Mucosa of gallbladder (tissue), 1 donor: ENCODE measurements at regions not wholly inside any gene's neighbourhood (a gene's known extent, or its start where the extent isn't known, plus 50 kb on each side); places are given as distances from the start of the nearest gene placed in this dataset.
"Not testable (repeated sequence)": the region's sequence is repeated elsewhere in the genome, so short reads cannot be mapped to it uniquely, and the experiment has no call there.

Experiments
- DNase-seq: peaks from one replicate; pipeline ENCODE4 v3.0.0-alpha.2; 2020; ENCODE audit warnings: low spot score
- donor health status: DM: no; HTN: no; CAD: no.

DNA sequence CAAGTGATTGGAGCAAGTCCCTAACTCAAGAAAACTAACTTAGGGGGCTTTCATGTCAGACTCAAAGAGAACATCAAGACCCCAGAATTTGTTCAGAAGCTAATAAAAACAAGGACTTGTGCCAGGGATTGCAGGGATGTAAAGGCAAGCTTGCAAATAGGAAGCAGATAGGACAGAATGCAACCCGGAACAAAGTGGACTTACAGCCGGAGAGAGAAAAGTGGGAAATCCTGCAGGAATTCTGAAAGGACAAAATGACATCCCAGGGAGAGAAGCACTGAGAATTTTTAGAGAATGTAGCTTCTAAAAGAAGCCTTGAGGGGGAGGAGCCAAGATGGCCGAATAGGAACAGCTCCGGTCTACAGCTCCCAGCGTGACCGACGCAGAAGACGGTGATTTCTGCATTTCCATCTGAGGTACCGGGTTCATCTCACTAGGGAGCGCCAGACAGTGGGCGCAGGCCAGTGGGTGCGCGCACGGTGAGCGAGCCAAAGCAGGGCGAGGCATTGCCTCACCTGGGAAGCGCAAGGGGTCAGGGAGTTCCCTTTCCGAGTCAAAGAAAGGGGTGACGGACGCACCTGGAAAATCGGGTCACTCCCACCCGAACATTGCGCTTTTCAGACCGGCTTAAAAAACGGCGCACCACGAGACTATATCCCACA lies 195.6 kb upstream of the G2E3 start:
- not testable (repeated sequence) for DNase-seq

DNA sequence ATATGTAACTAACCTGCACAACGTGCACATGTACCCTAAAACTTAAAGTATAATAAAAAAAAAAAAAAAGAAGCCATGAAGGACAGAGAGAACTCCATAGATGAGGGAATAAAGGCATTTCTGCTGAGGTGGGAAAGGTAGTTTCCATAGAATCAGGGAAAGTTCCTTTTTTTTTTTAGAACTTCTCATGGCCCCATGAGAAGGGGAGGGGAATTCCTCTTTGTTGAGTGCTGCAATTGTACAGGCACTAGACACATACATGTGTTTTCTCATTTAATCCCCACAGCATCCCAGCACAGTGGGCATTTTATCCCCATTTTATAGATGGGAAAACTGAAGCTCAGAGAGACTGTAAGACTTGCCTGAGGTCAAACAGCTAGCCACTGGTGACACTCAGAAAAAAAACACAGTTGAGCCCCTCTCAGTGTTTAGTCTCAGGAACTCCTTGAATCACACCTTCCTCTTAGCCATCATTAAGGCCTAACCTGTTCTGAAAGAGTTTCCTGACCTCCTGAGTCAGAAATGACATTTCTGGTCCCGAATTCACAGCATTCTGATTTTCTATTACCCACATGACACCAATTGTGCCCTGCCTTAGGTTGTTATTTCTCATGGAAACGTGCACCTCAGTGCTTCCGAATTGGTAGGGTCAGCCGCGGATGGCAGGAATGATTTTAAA lies 189.3 kb upstream of the G2E3 start:
- DNase-seq: no peak

DNA sequence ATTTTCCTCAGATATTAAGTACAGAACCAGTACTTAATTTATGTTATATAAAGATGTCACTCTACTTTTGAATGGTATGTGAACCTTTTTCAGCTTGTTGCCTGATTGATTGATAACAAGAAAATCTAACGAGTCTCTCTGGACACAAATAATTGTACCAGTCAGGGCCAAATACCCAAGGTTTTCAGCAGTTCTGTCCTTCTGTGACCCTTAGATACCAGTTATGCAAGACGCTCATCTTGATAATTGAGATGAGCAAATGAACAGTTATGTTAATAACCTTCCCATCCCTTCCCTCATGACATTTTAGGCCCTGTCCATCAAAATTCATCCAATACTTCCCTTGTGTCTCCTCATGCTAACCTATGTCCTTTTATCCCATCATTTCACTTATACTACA lies 185.9 kb upstream of the G2E3 start:
- DNase-seq: no peak

DNA sequence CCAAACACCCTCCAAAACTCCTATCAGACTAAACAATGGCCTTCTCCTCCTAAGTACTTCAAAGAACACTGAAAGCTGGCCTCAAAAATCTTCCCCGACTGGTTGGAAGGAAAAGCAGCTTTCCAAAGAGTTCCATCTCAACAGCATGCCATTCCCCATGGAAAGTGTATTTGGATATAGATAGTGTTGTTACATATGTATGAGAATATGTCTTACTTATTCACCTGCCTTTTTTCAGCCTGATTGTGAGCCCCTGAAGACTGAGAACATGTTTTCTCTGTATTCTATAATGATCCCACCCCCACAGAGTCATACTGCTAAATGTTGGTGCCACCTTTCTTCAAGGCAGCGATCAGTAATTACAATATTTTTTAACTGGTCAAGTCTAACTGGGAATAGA lies 185.4 kb upstream of the G2E3 start:
- no peak for DNase-seq

DNA sequence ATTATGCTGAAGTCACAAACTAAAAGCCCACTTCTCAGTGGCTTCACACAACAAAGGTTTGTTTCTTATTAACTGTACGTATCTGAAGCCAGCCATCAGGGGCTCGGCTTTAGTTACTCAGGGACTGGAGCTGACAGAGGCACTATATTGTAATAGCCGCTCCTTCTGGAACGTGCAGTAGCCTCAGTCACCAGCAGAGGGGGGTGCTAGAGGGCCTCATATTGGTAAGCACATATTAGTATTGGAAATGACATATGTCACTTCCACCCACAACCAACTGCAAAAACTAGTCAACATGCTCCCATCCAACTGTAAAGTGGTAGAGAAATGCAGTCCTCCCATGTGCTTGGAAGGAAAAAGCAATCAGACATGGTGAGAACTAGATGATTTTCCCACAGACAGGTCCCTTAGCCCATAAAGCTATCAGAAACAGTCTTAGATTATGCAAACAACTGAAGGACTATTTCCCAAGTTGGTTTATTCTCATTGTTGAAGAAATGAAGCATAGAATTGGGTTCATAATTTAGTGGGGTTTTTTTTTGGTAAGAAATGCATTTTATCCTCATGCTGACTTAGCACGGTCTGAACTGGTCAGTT lies 183.6 kb upstream of the G2E3 start:
- DNase-seq: peak; percentile 53

DNA sequence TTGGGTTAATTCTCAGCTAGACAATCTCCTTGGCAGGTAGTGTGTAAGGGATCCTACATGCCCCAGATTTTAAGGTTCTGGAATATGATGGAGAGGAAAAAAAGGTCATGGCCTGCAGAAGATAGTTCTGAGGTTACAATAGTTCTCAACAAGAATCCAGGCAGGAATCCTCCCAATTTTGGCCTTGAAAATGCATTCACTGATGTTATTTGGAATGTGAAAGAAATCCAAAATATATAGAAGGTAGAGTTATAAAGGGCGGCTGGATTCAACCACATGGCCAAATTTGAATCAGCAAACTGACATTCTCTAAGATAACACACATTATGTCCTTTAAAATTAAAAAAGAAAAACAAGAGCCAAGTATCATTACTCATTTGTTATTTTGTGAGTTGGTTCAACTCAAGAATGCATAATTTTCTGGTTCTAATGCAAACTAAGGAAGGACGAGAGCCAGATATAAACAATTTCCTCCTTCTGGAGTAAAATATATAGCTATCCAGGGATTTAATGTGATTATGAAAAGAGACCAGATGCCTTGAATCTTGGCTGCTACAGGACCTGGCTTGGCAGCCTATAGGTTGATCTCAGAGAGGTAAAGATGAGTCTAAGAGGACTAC lies 177.0 kb upstream of the G2E3 start:
- no peak for DNase-seq

DNA sequence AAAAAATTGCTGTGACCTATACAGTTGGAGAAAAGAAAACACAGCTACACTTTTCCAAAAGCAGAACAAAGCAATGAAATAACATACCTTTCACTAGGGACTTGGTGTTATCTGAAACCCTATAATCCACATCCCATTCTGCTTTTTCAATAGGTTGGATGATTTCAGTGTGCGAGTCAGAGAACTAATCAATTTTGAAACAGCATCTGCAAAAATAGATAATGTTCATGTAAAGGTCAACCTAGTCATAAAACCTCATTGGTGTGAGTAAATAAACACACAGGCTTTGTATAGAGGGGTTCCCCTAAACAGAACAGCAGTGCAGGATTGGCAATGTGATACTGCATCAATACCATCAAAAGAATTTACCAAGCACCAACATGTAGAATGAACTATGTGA lies 173.0 kb upstream of the G2E3 start:
- DNase-seq: no peak

DNA sequence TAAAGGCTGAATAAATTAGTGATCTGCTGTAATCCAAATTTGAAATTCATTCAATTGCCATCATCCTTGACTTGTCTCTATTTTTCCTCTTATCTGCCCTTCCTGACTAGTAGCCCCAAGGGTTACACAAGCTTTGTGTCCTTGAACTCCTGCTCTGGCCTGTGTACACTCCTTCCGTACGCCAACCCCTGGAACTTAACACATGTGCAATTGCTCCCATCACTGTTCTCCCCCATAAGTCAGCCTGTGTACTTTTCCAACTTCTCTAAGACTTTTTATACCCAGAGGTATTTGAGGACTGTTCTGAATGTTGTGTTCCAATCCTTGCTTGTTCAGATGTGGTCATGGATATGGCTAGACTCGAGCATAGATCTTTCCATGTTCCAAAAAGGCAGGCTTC lies 171.1 kb upstream of the G2E3 start:
- DNase-seq: no peak

DNA sequence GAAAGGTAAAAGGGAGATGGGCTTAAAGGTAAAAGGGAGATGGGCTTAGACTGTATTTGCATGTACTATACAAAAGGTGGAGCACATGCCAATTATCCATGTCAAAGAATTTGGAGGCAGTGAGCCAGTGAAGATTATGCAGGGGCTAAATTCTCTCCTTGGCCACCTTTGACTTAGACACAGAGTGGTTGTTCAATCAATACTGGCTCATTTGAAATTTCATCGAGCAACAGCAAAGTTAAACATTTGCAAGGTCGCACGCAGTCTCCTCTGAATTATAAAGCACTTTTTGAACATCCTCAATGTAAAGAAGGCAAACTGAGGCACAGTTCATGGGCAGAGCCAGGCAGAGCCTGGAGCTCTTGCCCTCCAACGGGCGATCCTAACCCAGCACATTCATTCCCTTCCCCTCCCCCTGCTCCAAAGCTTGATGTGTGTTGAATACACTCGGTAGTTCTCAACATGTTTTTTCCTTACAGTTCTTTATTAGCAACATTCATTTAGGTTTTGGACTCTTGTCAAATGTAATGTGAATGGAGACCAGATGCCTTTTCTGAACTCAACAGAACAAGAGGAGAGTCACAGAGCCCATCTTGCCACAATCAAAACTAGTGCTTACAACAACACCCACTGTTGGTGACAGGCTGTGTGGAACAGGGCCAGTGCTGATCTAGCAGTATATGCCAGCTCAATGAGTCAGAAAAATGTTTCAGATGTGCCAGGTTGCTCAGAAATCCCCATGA lies 169.7 kb upstream of the G2E3 start:
- peak; percentile 62 for DNase-seq

DNA sequence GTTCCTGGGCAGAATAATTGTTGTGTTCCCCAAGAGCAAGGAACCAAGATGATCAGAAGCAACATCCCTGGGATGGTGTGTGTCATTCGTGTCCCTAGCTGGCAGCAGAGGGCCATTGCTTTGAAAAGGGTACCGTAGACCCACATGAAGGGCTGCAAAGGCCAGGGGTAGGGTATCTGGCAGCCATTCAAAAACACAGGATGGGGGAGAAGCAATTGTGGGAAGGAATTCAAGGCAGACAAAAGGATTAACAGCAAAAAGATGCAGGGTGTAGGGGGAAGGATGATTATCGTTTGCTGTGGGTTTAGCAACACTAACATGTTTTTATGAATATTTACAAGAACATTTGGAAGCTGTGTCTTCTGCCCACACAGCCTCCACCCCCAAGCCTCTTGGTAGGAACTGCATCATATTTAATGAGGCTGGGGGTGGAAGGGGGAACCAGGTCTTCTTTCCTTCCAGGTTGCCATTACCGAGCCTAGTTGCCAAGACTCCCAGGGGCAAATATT lies 169.0 kb upstream of the G2E3 start:
- no peak for DNase-seq

DNA sequence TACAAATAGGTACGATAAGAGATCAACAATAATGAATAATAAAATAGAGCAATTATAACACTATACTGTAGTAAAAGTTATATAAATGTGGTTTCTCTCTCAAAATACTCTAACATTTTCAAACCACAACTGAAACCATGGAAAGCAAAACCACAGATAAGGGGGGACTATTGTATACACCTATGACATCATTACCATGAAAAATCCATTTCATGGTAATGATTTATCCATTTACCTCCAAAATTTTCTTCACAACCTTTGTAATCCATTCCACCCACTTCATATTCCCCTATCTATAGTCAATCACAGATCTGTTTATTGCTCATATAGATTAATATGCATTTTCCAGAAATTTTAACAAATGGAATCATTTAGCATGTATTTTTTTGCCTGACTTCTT lies 163.9 kb upstream of the G2E3 start:
- no peak for DNase-seq

DNA sequence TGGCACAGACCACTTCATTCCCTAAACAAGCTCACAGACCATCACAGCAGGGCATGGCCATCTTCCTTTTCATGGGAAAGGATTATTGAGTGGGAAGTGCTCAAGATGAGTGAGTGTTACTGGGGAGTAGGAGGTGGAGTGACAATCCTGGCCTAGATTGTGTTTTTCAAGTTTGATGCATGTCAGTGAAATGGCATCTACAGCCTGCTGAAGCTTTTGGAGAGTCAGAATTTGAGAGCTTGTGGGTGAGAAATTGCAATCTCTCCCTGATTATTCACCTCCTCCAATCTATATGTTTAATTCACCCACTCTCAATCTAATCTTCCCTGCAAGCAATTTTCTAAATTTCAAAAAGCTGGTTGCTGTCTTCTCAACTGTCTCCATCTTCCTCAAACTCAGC lies 156.1 kb upstream of the G2E3 start:
- DNase-seq: no peak

DNA sequence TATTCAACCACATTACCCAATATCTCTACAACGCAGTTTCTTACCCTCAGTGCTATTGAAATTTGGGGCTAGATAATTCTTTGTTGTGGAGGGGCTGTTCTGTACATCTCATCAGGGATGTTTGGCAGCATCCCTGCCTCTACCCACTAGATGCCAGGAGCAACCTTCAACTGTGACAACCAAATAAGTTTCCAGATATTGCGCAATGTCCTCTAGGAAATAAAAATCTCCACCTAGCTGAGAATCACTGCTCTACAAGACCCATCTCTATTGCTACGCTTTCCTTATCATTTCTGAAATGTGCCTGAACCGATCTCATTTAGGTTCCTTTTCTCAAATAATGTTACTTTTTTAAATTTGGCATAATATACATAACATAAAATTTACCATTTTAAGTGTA lies 155.2 kb upstream of the G2E3 start:
- DNase-seq: no peak

DNA sequence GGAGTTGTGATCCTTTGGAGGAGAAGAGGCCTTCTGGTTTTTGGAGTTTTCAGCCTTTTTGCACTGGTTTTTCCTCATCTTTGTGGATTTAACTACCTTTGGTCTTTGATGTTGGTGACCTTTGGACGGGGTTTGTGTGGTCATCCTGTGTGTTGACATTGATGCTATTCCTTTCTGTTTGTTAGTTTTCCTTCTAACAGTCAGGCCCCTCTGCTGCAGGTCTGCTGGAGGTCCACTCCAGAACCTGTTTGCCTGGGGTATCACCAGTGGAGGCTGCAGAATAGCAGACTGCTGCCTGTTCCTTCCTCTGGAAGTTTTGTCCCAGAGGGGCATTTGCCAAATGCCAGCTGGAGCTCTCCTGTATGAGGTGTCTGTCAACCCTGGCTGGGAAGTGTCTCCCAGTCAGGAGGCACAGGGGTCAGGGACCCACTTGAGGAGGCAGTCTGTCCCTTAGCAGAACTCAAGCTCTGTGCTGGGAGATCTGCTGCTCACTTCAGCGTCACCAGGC lies 149.4 kb upstream of the G2E3 start:
- DNase-seq: not testable (repeated sequence)

DNA sequence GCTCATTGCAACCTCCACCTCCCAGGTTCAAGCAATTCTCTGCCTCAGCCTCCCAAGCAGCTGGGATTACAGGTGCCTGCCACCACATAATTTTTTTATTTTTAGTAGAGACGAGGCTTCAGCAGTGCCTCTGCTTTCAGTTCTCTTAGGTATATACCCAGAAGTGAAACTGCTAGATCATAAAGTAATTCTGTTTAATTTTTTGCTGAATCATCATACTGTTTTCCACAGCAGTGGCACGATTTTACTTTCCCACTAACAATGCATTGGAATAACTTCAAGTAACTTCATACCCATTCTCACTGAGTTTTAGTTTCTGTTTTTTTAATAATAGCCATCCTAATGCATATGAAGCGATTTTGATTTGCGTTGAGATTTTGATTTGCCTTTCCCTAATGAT lies 148.0 kb upstream of the G2E3 start:
- no peak for DNase-seq

DNA sequence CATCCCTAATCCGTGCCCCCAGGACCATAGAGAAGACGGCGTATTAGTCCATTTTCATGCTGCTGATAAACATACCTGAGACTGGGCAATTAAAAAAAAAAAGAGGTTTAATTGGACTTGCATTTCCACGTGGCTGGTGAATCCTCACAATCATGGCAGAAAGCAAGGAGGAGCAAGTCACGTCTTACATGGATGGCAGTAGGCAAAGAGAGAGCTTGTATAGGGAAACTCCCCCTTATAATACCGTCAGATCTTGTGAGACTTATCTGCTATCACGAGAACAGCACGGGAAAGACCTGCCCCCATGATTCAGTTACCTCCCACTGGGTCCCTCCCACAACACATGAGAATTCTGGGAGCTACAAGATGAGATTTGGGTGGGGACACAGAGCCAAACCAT lies 145.8 kb upstream of the G2E3 start:
- not testable (repeated sequence) for DNase-seq

DNA sequence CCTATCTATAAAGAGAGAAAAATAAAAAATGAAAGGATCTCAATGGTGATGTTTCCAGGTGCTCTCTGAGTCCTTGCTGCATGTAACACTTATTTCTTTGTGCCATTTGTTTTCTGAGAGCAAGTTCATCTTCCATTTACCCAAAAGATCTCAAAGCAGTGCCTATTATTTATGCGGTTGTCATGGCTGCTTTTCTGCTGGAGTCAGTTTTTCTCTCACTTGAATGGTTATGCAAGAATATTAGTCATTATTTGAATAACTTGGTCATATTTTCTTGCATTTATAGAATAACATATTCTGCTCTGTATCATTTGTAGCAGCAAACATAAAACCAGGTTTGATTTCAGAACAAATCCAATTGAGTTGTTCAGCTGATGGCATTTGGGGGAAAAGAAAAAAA lies 141.8 kb upstream of the G2E3 start:
- DNase-seq: no peak

DNA sequence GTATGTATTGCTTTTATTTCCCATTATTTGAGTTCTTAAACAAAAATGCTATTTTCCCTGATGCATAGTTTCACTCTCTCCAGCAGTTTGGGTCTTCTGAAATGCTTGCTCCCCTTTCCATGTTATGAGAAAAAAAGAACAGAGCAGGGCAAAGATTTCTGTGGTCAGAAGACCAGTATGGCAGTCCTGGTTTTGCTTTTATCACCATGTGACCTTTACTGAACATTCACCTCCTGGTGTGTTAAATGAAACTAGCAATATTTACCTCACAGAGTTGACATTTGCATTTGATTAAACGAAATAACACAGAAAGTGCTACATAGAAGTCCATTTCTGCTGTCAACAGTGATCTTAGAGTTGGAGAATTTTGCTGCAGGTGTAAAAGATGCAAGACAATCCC lies 141.0 kb upstream of the G2E3 start:
- no peak for DNase-seq

DNA sequence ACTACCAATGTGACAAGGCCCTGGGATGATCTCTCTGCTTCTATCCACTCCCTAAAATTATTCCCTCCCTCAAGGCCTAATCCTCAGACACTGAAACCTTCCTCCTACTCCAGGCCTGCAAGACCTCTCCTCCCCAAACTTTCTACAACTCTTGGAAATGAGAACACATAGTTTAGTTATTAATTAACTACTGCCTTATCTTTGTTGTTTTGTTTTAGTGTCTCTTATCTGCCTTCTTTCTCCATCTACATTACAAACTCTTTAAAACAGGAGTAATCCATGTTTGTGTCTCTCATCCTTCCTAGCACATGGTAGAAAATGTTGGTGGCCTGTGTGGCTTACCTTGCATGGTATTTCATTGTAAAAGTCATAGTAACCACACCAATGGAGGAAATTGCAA lies 139.9 kb upstream of the G2E3 start:
- DNase-seq: no peak

DNA sequence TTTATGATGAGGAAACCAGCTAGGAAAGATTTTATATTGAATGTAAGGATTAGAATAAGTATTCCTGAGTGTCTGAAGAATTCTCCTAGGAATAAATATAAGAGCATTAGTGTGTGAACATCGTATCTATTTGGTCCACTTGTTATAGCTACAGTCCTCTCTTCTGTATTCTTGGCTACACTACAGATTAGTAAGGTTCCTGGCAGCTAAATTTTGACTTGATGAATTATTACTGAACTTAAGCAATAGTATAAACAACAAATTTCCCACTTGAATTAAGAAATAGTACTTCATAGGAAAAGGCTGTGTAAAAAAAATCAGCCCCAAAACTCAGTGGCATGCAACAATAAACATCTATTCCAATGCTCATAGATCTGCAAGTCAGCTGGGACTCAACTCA lies 138.4 kb upstream of the G2E3 start:
- DNase-seq: no peak

DNA sequence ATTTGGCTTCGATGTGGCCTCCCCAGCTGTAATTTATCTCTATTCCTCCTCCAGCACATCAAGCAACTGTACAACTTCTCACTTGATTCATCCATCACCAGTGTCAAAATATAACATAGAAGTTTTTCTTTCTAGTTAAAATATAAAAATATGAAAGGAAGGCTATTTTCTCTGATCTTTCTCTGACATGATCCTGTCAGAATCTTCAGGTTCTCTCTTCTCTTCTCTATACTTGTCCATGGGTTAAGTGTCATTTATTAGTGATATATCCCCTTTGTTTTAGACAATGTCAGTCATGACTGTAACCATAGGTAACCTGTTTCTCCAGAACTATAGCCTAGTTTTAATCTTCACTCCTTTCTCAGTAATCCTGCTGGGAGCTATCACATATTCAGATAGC lies 132.5 kb upstream of the G2E3 start:
- no peak for DNase-seq

DNA sequence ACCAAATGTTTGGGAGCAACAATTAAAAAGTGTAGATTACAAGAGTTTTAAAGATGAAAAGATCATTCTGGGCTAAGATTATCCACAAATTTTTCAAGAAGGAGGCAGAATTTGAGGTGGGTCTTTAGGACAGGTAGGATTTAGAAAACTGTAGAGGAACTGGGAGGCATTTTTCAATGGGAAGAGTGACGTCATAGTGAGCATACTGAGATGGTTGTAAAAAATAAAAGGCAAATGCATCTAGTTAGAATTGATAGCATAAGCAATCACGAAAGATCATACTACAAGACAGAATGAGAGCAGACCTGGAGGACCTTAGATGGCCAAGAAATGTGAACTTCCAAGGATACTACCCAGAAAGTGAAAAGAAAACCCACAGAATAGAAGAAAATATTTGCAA lies 131.6 kb upstream of the G2E3 start:
- no peak for DNase-seq
